ENCODE measurements at regions not wholly inside any gene's neighbourhood (a gene's known extent, or its start where the extent isn't known, plus 50 kb on each side); places are given as distances from the start of the nearest gene placed in this dataset.

- no peak overlapping the region for H3K18ac ChIP-seq (ENCODE audit: low read depth, low read length)
- ATAC-seq (ENCODE audit: low read depth) (no peak), DNase-seq (no peak)
- dilution Hi-C loops (cut with HindIII; ENCODE audit: low sequenced_read_pairs, unreplicated experiment) (no loop called here), intact Hi-C loops (cut with micrococcal nuclease) (no loop called here), in situ Hi-C loops (cut with MboI; ENCODE audit: low sequenced_read_pairs) (no loop called here)
- H2AK5ac ChIP-seq (ENCODE audit: low read depth, low read length): no peak overlapping the region
- H3K79me1 ChIP-seq (ENCODE audit: low read depth in 1 of 2, low read length in 2 of 2): no peaks in the 10 kb centered on the region
- no peak overlapping the region for H4K8ac ChIP-seq (ENCODE audit: low read depth in 2 of 2, low read length in 2 of 2)
- no TSS peak for BruUV-seq (replicated peaks)
- H3K9me3 ChIP-seq (ENCODE audit: control insufficient read depth, insufficient read depth, low read length): no peaks in the 10 kb centered on the region
- no peak overlapping the region for H3K27ac ChIP-seq (ENCODE audit: insufficient read depth, low read length)
- H3K4ac ChIP-seq (ENCODE audit: low read depth, low read length): no peak overlapping the region
- no peak overlapping the region for H2AK9ac ChIP-seq (replicated peaks; ENCODE audit: low read depth, low read length, poor library complexity)
- WGBS, 2 experiments (ENCODE audit: extremely low coverage in 2 of 2, insufficient read length in 1 of 2): no CpG with 5 or more reads among the region's 2 CpGs
- H2BK20ac ChIP-seq (ENCODE audit: low read depth, low read length): no peak overlapping the region
- no peaks in the 10 kb centered on the region for H4K20me1 ChIP-seq (ENCODE audit: insufficient read depth, low read length)
- H2BK120ac ChIP-seq (ENCODE audit: low read depth, low read length): no peak overlapping the region
- no peaks in the 10 kb centered on the region for H3K9me1 ChIP-seq (ENCODE audit: insufficient read depth, low read length)
- H3K9ac ChIP-seq (ENCODE audit: low read depth, low read length): no peak overlapping the region
- ChIA-PET POLR2A (ENCODE audit: unreplicated experiment) (no interaction called here), CTCF (no interaction called here)
- no peak overlapping the region for H4K5ac ChIP-seq (ENCODE audit: low read depth, low read length)
- no peak overlapping the region for H2AFZ ChIP-seq (replicated peaks; ENCODE audit: low read length, poor library complexity)
- no peak for TF ChIP-seq USF2 (IDR thresholded peaks at IDR 0.05; ENCODE audit: low read depth, low read length)
- no peak for TF ChIP-seq RCOR1 (IDR thresholded peaks at IDR 0.05; ENCODE audit: insufficient replicate concordance, low read length)
- TF ChIP-seq CTCF (conservative IDR thresholded peaks at IDR 0.05; ENCODE audit: low read depth, low read length): no peak
- TF ChIP-seq RFX5 (IDR thresholded peaks at IDR 0.05; ENCODE audit: low read depth, low read length): no peak
- TF ChIP-seq FOS (IDR thresholded peaks at IDR 0.05; ENCODE audit: low read depth, low read length): no peak
- TF ChIP-seq CEBPB (IDR thresholded peaks at IDR 0.05; ENCODE audit: low read depth, low read length): no peak
- no peak for TF ChIP-seq MAZ (IDR thresholded peaks at IDR 0.05; ENCODE audit: borderline replicate concordance, low read depth, low read length)
- TF ChIP-seq RAD21 (IDR thresholded peaks at IDR 0.05; ENCODE audit: low read length): no peak
- TF ChIP-seq ELK1 (IDR thresholded peaks at IDR 0.05; ENCODE audit: borderline replicate concordance, low read depth, low read length): no peak
- no peak for TF ChIP-seq BHLHE40 (IDR thresholded peaks at IDR 0.05; ENCODE audit: low read depth, low read length)
- TF ChIP-seq CHD1 (IDR thresholded peaks at IDR 0.05; ENCODE audit: low read depth, low read length): no peak
- TF ChIP-seq POLR2A (IDR thresholded peaks at IDR 0.05; ENCODE audit: low read depth, low read length): no peak
- no peak for TF ChIP-seq MXI1 (IDR thresholded peaks at IDR 0.05; ENCODE audit: borderline replicate concordance, low read depth, low read length)
- no peak for TF ChIP-seq MAFK (IDR thresholded peaks at IDR 0.05; ENCODE audit: low read depth, low read length)
- TF ChIP-seq NFE2L2 (IDR thresholded peaks at IDR 0.05; ENCODE audit: low read depth, low read length): no peak
- TF ChIP-seq SMC3 (IDR thresholded peaks at IDR 0.05; ENCODE audit: low read depth, low read length): no peak
- no peaks in the 10 kb centered on the region; the same call in 1 of the 2 replicates for H3K27me3 ChIP-seq (ENCODE audit: control insufficient read depth, insufficient read depth, low read length)
- H3K36me3 ChIP-seq (ENCODE audit: control insufficient read depth, insufficient read depth, low read length): no peaks in the 10 kb centered on the region
- no peak overlapping the region for H3K23ac ChIP-seq (ENCODE audit: low read depth, low read length)
- no peak overlapping the region for H3K4me3 ChIP-seq (ENCODE audit: insufficient read depth, low read depth, low read length)
- H4K91ac ChIP-seq (ENCODE audit: insufficient read depth, low read depth, low read length): no peak overlapping the region
- H3K14ac ChIP-seq (replicated peaks; ENCODE audit: low read depth, low read length): no peak overlapping the region
- H3K4me2 ChIP-seq (ENCODE audit: low read depth, low read length): no peak overlapping the region
- H3K56ac ChIP-seq (ENCODE audit: extremely low read depth, insufficient read depth, low read length): no peak overlapping the region
- H3K4me1 ChIP-seq (ENCODE audit: control insufficient read depth, insufficient read depth, low read length): no peaks in the 10 kb centered on the region
- no peak overlapping the region for H2BK5ac ChIP-seq (ENCODE audit: low read depth, low read length, poor library complexity, severe bottlenecking)
- H2BK15ac ChIP-seq (ENCODE audit: low read depth, low read length): no peak overlapping the region
These were observed 66.0 kb upstream of the STARD3NL start for GRCh38 chr7:38112075-38112474.

Measured in IMR-90 (cell line).